Astrocyte (in vitro differentiated cells and primary cell): ENCODE measurements at regions not wholly inside any gene's neighbourhood (a gene's known extent, or its start where the extent isn't known, plus 50 kb on each side); places are given as distances from the start of the nearest gene placed in this dataset.

Experiments used
- EZH2 ChIP-seq: IDR thresholded peaks from 2 replicates; pipeline ENCODE4 v1.6.1; 2012; ENCODE audit warnings: mild to moderate bottlenecking, low read length, inconsistent platforms; ENCODE audit not compliant: insufficient read depth
- TF ChIP-seq, protein P1 (sequence below): IDR thresholded peaks from 2 replicates; pipeline ENCODE4 v1.5.1; 2011; ENCODE audit warnings: low read depth, mild to moderate bottlenecking, inconsistent platforms, low read length, moderate library complexity; ENCODE audit not compliant: insufficient read depth

DNA sequence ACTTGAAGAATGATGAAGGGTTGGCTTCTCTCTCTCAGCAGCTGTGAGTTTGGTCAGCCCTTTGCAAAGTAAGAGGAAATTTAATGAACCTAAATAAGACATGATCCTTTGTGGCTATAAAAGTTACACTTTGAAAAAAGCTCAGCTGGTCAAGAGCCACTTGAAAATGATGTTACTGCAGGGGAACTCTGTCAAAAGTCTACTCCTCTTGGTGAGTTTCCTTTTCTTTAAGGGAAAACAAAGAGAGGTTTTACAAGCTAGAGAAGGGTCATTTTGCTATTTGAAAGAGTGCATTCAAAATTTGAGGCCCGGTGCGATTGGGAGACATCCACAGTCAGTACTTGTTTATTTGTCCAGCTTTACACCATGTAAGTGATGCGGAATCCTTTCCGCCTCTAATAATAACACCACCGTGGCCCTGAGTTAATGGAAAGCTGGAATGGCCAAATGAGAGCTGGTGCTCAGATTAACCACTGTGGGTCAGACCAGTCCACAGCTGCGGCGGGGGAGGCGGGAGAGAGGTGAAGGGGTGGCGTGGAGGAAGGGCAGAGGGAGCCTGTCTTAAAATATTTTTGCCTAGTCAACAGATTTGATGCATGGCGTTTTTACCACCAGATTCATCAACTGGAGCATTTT lies 404.0 kb downstream of the TLE4 start:
- TF ChIP-seq, protein P1, sequence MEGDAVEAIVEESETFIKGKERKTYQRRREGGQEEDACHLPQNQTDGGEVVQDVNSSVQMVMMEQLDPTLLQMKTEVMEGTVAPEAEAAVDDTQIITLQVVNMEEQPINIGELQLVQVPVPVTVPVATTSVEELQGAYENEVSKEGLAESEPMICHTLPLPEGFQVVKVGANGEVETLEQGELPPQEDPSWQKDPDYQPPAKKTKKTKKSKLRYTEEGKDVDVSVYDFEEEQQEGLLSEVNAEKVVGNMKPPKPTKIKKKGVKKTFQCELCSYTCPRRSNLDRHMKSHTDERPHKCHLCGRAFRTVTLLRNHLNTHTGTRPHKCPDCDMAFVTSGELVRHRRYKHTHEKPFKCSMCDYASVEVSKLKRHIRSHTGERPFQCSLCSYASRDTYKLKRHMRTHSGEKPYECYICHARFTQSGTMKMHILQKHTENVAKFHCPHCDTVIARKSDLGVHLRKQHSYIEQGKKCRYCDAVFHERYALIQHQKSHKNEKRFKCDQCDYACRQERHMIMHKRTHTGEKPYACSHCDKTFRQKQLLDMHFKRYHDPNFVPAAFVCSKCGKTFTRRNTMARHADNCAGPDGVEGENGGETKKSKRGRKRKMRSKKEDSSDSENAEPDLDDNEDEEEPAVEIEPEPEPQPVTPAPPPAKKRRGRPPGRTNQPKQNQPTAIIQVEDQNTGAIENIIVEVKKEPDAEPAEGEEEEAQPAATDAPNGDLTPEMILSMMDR = no peak
- TF ChIP-seq EZH2 = no peak
